Astrocyte (in vitro differentiated cells and primary cell): ENCODE measurements at regions not wholly inside any gene's neighbourhood (a gene's known extent, or its start where the extent isn't known, plus 50 kb on each side); places are given as distances from the start of the nearest gene placed in this dataset.
"Not testable (repeated sequence)": the region's sequence is repeated elsewhere in the genome, so short reads cannot be mapped to it uniquely, and the experiment has no call there.

Experiments
- DNase-seq: peaks from one replicate; pipeline ENCODE4 v3.0.0-alpha.2; 2010; ENCODE audit warnings: low read depth
- FAIRE-seq: peaks from 2 replicates; lab custom pipeline; 2011; peaks lifted over from hg19 to GRCh38; lab: Jason Lieb, UNC
- H2AFZ ChIP-seq: 2 replicates; pipeline ENCODE4 v1.6.0; 2012; ENCODE audit warnings: low read depth, low read length, inconsistent platforms
- H3K27ac ChIP-seq: 2 replicates; pipeline ENCODE4 v1.5.1; 2011; ENCODE audit warnings: low read depth, low read length, inconsistent platforms
- H3K27me3 ChIP-seq: 2 replicates; pipeline ENCODE4 v1.6.0; 2011; ENCODE audit warnings: low read length, inconsistent platforms; ENCODE audit not compliant: insufficient read depth
- H3K36me3 ChIP-seq: 2 replicates; pipeline ENCODE4 v1.5.1; 2011; ENCODE audit warnings: low read length, inconsistent platforms; ENCODE audit not compliant: insufficient read depth
- H3K4me1 ChIP-seq: 2 replicates; pipeline ENCODE4 v1.5.1; 2011; ENCODE audit warnings: low read length, inconsistent platforms; ENCODE audit not compliant: insufficient read depth
- H3K4me2 ChIP-seq: 2 replicates; pipeline ENCODE4 v1.6.0; 2012; ENCODE audit warnings: low read length, inconsistent platforms
- H3K4me3 ChIP-seq: 2 replicates; pipeline ENCODE4 v1.5.1; 2011; ENCODE audit warnings: low read depth, mild to moderate bottlenecking, low read length, inconsistent platforms; ENCODE audit not compliant: insufficient read depth
- H3K79me2 ChIP-seq: 2 replicates; pipeline ENCODE4 v1.6.0; 2012; ENCODE audit warnings: mild to moderate bottlenecking, low read length, inconsistent platforms; ENCODE audit not compliant: insufficient read depth
- H3K9ac ChIP-seq: 2 replicates; pipeline ENCODE4 v1.6.0; 2012; ENCODE audit warnings: mild to moderate bottlenecking, low read length, inconsistent platforms
- H3K9me3 ChIP-seq: 2 replicates; pipeline ENCODE4 v1.5.1; 2012; ENCODE audit warnings: low read depth, mild to moderate bottlenecking, low read length, inconsistent platforms; ENCODE audit not compliant: insufficient read depth
- H4K20me1 ChIP-seq: 2 replicates; pipeline ENCODE4 v1.6.0; 2012; ENCODE audit warnings: low read length, inconsistent platforms; ENCODE audit not compliant: insufficient read depth
- H3K27ac Mint-ChIP-seq: one replicate; pipeline ENCODE4 v1.8.0; 2021; ENCODE audit warnings: mild to moderate bottlenecking, mixed read lengths; ENCODE audit not compliant: unreplicated experiment
- H3K27me3 Mint-ChIP-seq: one replicate; pipeline ENCODE4 v1.8.0; 2021; ENCODE audit warnings: low read depth, mixed read lengths; ENCODE audit not compliant: unreplicated experiment
- H3K36me3 Mint-ChIP-seq: one replicate; pipeline ENCODE4 v1.8.0; 2021; ENCODE audit warnings: low read depth, mixed read lengths; ENCODE audit not compliant: unreplicated experiment
- H3K4me1 Mint-ChIP-seq: one replicate; pipeline ENCODE4 v1.8.0; 2021; ENCODE audit warnings: low read depth, mixed read lengths; ENCODE audit not compliant: unreplicated experiment
- H3K4me3 Mint-ChIP-seq: one replicate; pipeline ENCODE4 v1.8.0; 2021; ENCODE audit warnings: mild to moderate bottlenecking, moderate library complexity, mixed read lengths; ENCODE audit not compliant: unreplicated experiment
- H3K9me3 Mint-ChIP-seq: one replicate; pipeline ENCODE4 v1.8.0; 2021; ENCODE audit warnings: mild to moderate bottlenecking, mixed read lengths; ENCODE audit not compliant: unreplicated experiment
- CTCF ChIP-seq: IDR thresholded peaks from 2 replicates; pipeline ENCODE4 v1.5.1; 2011; ENCODE audit warnings: low read depth, mild to moderate bottlenecking, inconsistent platforms, low read length, moderate library complexity; ENCODE audit not compliant: insufficient read depth
- EZH2 ChIP-seq: IDR thresholded peaks from 2 replicates; pipeline ENCODE4 v1.6.1; 2012; ENCODE audit warnings: mild to moderate bottlenecking, low read length, inconsistent platforms; ENCODE audit not compliant: insufficient read depth

- no peak for DNase-seq
- H3K36me3 ChIP-seq: no peaks in the 10 kb centered on the region
- no peak overlapping the region for H3K9ac ChIP-seq
- no peaks in the 10 kb centered on the region for H3K9me3 ChIP-seq
- H3K4me1 Mint-ChIP-seq: no peaks in the 10 kb centered on the region
- no peak overlapping the region for H2AFZ ChIP-seq
- no peaks in the 10 kb centered on the region for H3K4me1 ChIP-seq
- no peak overlapping the region for H3K4me2 ChIP-seq
- H3K4me3 ChIP-seq: no peak overlapping the region
- peak; percentile 64 for FAIRE-seq
- TF ChIP-seq EZH2: no peak
- TF ChIP-seq CTCF: peak; percentile 44
- no peaks in the 10 kb centered on the region for H3K27me3 ChIP-seq
- no peak overlapping the region for H3K27ac ChIP-seq
- H3K79me2 ChIP-seq: no peaks in the 10 kb centered on the region
- H3K9me3 Mint-ChIP-seq: no peaks in the 10 kb centered on the region
- H3K4me3 Mint-ChIP-seq: no peak overlapping the region
- no peaks in the 10 kb centered on the region for H4K20me1 ChIP-seq
- H3K36me3 Mint-ChIP-seq: no peaks in the 10 kb centered on the region
- no peak overlapping the region for H3K27ac Mint-ChIP-seq
- no peaks in the 10 kb centered on the region for H3K27me3 Mint-ChIP-seq
Observed at GRCh38 chrX:131677655-131678628, 134.1 kb downstream of the OR13H1 start.

GRCh38 chrX:131682735-131683134 is 138.9 kb downstream of the OR13H1 start:
- not testable (repeated sequence) for H3K79me2 ChIP-seq, H4K20me1 ChIP-seq, H3K9me3 ChIP-seq, H3K4me3 Mint-ChIP-seq, H3K27me3 ChIP-seq, H3K36me3 Mint-ChIP-seq, H3K9me3 Mint-ChIP-seq, H3K4me1 Mint-ChIP-seq, H2AFZ ChIP-seq, H3K4me1 ChIP-seq, H3K4me2 ChIP-seq, H3K27ac ChIP-seq, H3K9ac ChIP-seq, DNase-seq, FAIRE-seq, H3K27me3 Mint-ChIP-seq, H3K4me3 ChIP-seq, H3K27ac Mint-ChIP-seq, H3K36me3 ChIP-seq

GRCh38 chrX:131693359-131693758 is 149.5 kb downstream of the OR13H1 start:
- Mint-ChIP-seq H3K4me3 (no peak overlapping the region), H3K27ac (no peak overlapping the region), H3K9me3 (no peaks in the 10 kb centered on the region), H3K4me1 (no peaks in the 10 kb centered on the region), H3K36me3 (no peaks in the 10 kb centered on the region), H3K27me3 (no peaks in the 10 kb centered on the region)
- Histone ChIP-seq H3K79me2 (no peaks in the 10 kb centered on the region), H3K4me1 (no peaks in the 10 kb centered on the region), H3K27me3 (no peaks in the 10 kb centered on the region), H3K36me3 (no peaks in the 10 kb centered on the region), H3K9me3 (no peaks in the 10 kb centered on the region), H3K27ac (no peak overlapping the region), H2AFZ (no peak overlapping the region), H3K4me2 (no peak overlapping the region), H3K4me3 (no peak overlapping the region), H3K9ac (no peak overlapping the region), H4K20me1 (no peaks in the 10 kb centered on the region)
- DNase-seq: no peak
- no peak for TF ChIP-seq CTCF
- FAIRE-seq: no peak

GRCh38 chrX:131696989-131697388 is 153.1 kb downstream of the OR13H1 start:
- H2AFZ ChIP-seq, H3K4me1 Mint-ChIP-seq, H3K9ac ChIP-seq, H3K27ac Mint-ChIP-seq, H4K20me1 ChIP-seq, H3K4me3 ChIP-seq, H3K27me3 Mint-ChIP-seq, H3K79me2 ChIP-seq, H3K27ac ChIP-seq, H3K9me3 Mint-ChIP-seq, H3K9me3 ChIP-seq, H3K4me2 ChIP-seq, H3K4me3 Mint-ChIP-seq, H3K36me3 Mint-ChIP-seq, H3K27me3 ChIP-seq, H3K36me3 ChIP-seq, H3K4me1 ChIP-seq, DNase-seq: not testable (repeated sequence)
- peak; percentile 72 for FAIRE-seq
